ENCODE measurements at regions not wholly inside any gene's neighbourhood (a gene's known extent, or its start where the extent isn't known, plus 50 kb on each side); places are given as distances from the start of the nearest gene placed in this dataset.

DNA sequence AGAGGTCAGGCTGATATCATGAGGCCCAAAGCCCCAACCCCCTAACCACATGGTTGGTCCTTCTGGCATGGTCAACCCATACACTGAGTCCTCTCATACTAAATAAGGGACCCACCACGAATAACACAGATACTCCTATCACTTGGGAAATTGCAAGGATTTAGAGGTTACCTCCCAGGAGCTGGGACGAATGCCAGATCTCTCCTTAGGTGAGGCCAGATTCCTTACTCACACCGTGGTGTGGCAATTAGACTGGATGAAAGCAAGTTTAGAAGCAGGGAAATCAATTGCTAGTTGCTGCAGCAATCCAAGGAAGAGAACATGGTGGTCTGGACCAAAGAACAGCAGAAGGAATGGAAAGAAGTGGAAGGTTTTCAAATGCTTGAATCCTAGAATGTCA, 60.1 kb downstream of the IER5 start:
- Histone ChIP-seq H4K20me1 (ENCODE audit: insufficient read depth, low read length, poor library complexity, severe bottlenecking) (no peaks in the 10 kb centered on the region), H3K27me3 (ENCODE audit: insufficient read depth, low read length, poor library complexity, severe bottlenecking) (no peaks in the 10 kb centered on the region), H3K4me2 (ENCODE audit: low read depth, low read length, poor library complexity, severe bottlenecking) (peak overlapping the region; percentile 85), H3K9me2 (replicated peaks; ENCODE audit: low read depth, low read length) (no peaks in the 10 kb centered on the region), H3K4me3 (ENCODE audit: low read length, poor library complexity, severe bottlenecking) (no peak overlapping the region), H3K36me3 (ENCODE audit: insufficient read depth, low read length) (no peaks in the 10 kb centered on the region), H3K4me1 (ENCODE audit: insufficient read depth, low read length, poor library complexity, severe bottlenecking) (peaks cover 57% of the 10 kb centered on the region), H3K9ac (ENCODE audit: low read depth, low read length, poor library complexity, severe bottlenecking) (peak overlapping the region; percentile 54), H3K9me3 (ENCODE audit: insufficient read depth, low read depth, low read length) (no peaks in the 10 kb centered on the region), H3F3A (ENCODE audit: low read depth) (peaks cover 18% of the 10 kb centered on the region), H3K79me2 (ENCODE audit: insufficient read depth, low read length) (no peaks in the 10 kb centered on the region), H2AFZ (ENCODE audit: low read length) (no peak overlapping the region)
- TF ChIP-seq, protein P1, sequence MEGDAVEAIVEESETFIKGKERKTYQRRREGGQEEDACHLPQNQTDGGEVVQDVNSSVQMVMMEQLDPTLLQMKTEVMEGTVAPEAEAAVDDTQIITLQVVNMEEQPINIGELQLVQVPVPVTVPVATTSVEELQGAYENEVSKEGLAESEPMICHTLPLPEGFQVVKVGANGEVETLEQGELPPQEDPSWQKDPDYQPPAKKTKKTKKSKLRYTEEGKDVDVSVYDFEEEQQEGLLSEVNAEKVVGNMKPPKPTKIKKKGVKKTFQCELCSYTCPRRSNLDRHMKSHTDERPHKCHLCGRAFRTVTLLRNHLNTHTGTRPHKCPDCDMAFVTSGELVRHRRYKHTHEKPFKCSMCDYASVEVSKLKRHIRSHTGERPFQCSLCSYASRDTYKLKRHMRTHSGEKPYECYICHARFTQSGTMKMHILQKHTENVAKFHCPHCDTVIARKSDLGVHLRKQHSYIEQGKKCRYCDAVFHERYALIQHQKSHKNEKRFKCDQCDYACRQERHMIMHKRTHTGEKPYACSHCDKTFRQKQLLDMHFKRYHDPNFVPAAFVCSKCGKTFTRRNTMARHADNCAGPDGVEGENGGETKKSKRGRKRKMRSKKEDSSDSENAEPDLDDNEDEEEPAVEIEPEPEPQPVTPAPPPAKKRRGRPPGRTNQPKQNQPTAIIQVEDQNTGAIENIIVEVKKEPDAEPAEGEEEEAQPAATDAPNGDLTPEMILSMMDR (conservative IDR thresholded peaks at IDR 0.05; ENCODE audit: low read length) = no peak

DNA sequence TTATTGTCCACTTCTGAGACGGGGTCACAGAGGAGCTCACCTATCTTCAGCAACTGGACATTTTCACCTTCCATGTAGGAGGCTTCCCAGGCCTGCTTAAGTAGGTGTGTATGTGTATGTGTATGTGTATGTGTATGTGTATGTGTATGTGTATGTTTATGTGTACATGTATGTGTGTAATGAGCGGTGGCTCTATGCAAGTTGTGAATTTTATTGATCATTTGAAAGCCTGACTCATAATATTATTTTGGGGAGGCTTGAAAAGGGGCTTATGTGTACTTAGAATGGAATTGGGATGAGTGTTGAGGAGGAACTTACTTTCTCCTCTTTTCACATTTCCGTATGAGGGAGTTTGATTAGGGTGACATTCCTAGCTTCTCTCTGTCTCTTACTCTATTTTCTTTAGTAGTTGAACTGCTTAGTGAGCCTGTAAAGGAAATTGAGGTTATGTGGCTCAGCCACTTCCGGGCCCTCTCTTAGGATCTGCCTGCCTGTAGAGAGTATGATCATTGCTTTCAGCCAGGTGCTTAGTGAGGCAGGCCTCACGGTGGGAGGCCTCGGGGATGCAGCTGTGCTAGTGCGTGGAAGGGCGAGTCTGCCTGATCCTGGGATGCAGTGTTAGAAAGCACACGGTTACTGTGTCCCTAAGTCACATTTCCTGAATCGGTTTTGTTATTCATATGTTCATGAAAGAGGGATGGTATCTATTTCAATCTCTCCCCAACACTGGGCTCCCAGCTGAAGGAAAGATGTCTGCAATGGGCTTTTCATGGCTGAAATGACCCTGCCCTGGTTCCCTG, 61.0 kb downstream of the IER5 start:
- Histone ChIP-seq H3F3A (ENCODE audit: low read depth) (peaks cover 18% of the 10 kb centered on the region), H4K20me1 (ENCODE audit: insufficient read depth, low read length, poor library complexity, severe bottlenecking) (no peaks in the 10 kb centered on the region), H3K4me3 (ENCODE audit: low read length, poor library complexity, severe bottlenecking) (peak overlapping the region; percentile 59), H3K79me2 (ENCODE audit: insufficient read depth, low read length) (no peaks in the 10 kb centered on the region), H3K27me3 (ENCODE audit: insufficient read depth, low read length, poor library complexity, severe bottlenecking) (no peaks in the 10 kb centered on the region), H3K9me3 (ENCODE audit: insufficient read depth, low read depth, low read length) (no peaks in the 10 kb centered on the region), H2AFZ (ENCODE audit: low read length) (no peak overlapping the region), H3K4me1 (ENCODE audit: insufficient read depth, low read length, poor library complexity, severe bottlenecking) (peaks cover 55% of the 10 kb centered on the region), H3K36me3 (ENCODE audit: insufficient read depth, low read length) (no peaks in the 10 kb centered on the region), H3K4me2 (ENCODE audit: low read depth, low read length, poor library complexity, severe bottlenecking) (peak overlapping the region; percentile 85), H3K9ac (ENCODE audit: low read depth, low read length, poor library complexity, severe bottlenecking) (peak overlapping the region; percentile 54), H3K9me2 (replicated peaks; ENCODE audit: low read depth, low read length) (no peaks in the 10 kb centered on the region)
- TF ChIP-seq, protein P1 (conservative IDR thresholded peaks at IDR 0.05; ENCODE audit: low read length) = no peak
- TF ChIP-seq EZH2phosphoT487 (IDR thresholded peaks at IDR 0.05; ENCODE audit: borderline replicate concordance) = no peak

DNA sequence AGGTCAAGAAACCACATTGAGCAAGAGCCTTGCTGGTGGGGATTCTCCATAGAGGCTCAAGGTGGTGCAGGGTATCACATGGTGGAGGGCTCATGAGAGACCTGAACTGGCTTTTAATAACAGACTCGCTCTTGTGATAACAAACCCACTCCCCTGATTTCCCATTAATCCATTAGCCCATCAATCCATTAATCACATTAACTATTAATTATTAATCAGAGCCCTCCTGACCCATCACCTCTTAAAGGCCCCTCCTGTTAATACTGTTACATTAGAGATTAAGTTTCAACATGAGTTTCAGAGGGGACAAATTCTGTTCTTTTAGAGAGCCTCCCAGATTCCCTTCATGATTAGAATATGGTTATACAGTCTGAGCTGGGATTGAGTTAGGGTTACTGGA, 61.8 kb downstream of the IER5 start:
- peak overlapping the region; percentile 85 for H3K4me2 ChIP-seq (ENCODE audit: low read depth, low read length, poor library complexity, severe bottlenecking)

More for the DNA sequence above, 61.8 kb downstream of the IER5 start:
- no peaks in the 10 kb centered on the region for H4K20me1 ChIP-seq (ENCODE audit: insufficient read depth, low read length, poor library complexity, severe bottlenecking)
- H3K9me2 ChIP-seq (replicated peaks; ENCODE audit: low read depth, low read length) = no peaks in the 10 kb centered on the region
- no peaks in the 10 kb centered on the region for H3K27me3 ChIP-seq (ENCODE audit: insufficient read depth, low read length, poor library complexity, severe bottlenecking)
- peak overlapping the region; percentile 54 for H3K9ac ChIP-seq (ENCODE audit: low read depth, low read length, poor library complexity, severe bottlenecking)
- H3K9me3 ChIP-seq (ENCODE audit: insufficient read depth, low read depth, low read length) = no peaks in the 10 kb centered on the region
- H3K4me1 ChIP-seq (ENCODE audit: insufficient read depth, low read length, poor library complexity, severe bottlenecking) = peaks cover 55% of the 10 kb centered on the region
- H3K36me3 ChIP-seq (ENCODE audit: insufficient read depth, low read length) = no peaks in the 10 kb centered on the region
- peaks cover 18% of the 10 kb centered on the region for H3F3A ChIP-seq (ENCODE audit: low read depth)
- H2AFZ ChIP-seq (ENCODE audit: low read length) = no peak overlapping the region
- peak overlapping the region; percentile 59 for H3K4me3 ChIP-seq (ENCODE audit: low read length, poor library complexity, severe bottlenecking)
- no peak for TF ChIP-seq EZH2phosphoT487 (IDR thresholded peaks at IDR 0.05; ENCODE audit: borderline replicate concordance)
- TF ChIP-seq, protein P1 (conservative IDR thresholded peaks at IDR 0.05; ENCODE audit: low read length) = no peak
- no peaks in the 10 kb centered on the region for H3K79me2 ChIP-seq (ENCODE audit: insufficient read depth, low read length)

All from Loucy (cell line).